ENCODE measurements at regions not wholly inside any gene's neighbourhood (a gene's known extent, or its start where the extent isn't known, plus 50 kb on each side); places are given as distances from the start of the nearest gene placed in this dataset.
"Not testable (repeated sequence)": the region's sequence is repeated elsewhere in the genome, so short reads cannot be mapped to it uniquely, and the experiment has no call there.

- TF ChIP-seq CTCF (conservative IDR thresholded peaks at IDR 0.05) (no peak), ZFX (IDR thresholded peaks at IDR 0.05) (no peak)
- no peak overlapping the region for H3K27ac ChIP-seq
These were observed 678.1 kb upstream of the DPPA4 start for GRCh38 chr3:110015231-110015963.

GRCh38 chr3:110016235-110016815 is 679.0 kb upstream of the DPPA4 start:
- H3K27ac ChIP-seq, result no peak overlapping the region
- TF ChIP-seq ZFX (IDR thresholded peaks at IDR 0.05) (no peak), CTCF (conservative IDR thresholded peaks at IDR 0.05) (no peak)

GRCh38 chr3:110017304-110017703 is 680.0 kb upstream of the DPPA4 start:
- H3K27ac ChIP-seq, result no peak overlapping the region
- TF ChIP-seq ZFX (IDR thresholded peaks at IDR 0.05) (no peak), CTCF (conservative IDR thresholded peaks at IDR 0.05) (no peak)

GRCh38 chr3:110021659-110022058 is 684.3 kb upstream of the DPPA4 start:
- no peak overlapping the region for H3K27ac ChIP-seq
- TF ChIP-seq ZFX (IDR thresholded peaks at IDR 0.05), result no peak
- TF ChIP-seq CTCF (conservative IDR thresholded peaks at IDR 0.05), result no peak

GRCh38 chr3:110023022-110023421 is 685.7 kb upstream of the DPPA4 start:
- H3K27ac ChIP-seq, result not testable (repeated sequence)

- TF ChIP-seq CTCF (conservative IDR thresholded peaks at IDR 0.05), result no peak
- H3K27ac ChIP-seq, result no peak overlapping the region
These were observed 689.1 kb upstream of the DPPA4 start for GRCh38 chr3:110026421-110026820.

- no peak overlapping the region for H3K27ac ChIP-seq
- no peak for TF ChIP-seq CTCF (conservative IDR thresholded peaks at IDR 0.05)
- no peak for TF ChIP-seq ZFX (IDR thresholded peaks at IDR 0.05)
These were observed 690.2 kb upstream of the DPPA4 start for GRCh38 chr3:110027446-110028080.
